Skin of body (tissue), 1 donor: ENCODE measurements at regions not wholly inside any gene's neighbourhood (a gene's known extent, or its start where the extent isn't known, plus 50 kb on each side); places are given as distances from the start of the nearest gene placed in this dataset.
A peak's percentile ranks its signal among the peaks of the same experiment; 100 is the strongest.

Experiments
- DNase-seq: peaks from one replicate; lab custom pipeline; 2025; lab: John Stamatoyannopoulos, UW

DNA sequence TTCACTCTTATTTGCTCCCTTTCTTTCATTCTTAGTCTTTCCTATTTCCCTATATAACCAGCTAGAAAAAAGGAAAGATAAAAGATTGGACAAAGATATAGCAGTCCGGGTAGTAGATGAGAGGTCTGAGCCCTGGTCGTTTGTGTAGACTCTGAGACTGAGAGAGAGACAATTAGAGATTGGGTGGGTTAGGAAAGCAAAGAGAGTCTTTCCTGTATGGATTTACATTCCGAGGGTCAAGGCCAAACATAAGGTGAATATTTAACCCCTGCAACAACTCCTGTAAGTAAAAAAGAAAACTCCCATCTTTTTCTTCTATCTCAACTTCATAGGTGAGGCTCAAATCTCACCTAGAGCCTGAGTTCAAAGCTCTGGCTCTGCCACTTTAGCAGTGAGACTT is 218.0 kb upstream of the FGGY start:
- DNase-seq: no peak

GRCh38 chr1:59079434-59080140 is 217.3 kb upstream of the FGGY start:
- DNase-seq: no peak

DNA sequence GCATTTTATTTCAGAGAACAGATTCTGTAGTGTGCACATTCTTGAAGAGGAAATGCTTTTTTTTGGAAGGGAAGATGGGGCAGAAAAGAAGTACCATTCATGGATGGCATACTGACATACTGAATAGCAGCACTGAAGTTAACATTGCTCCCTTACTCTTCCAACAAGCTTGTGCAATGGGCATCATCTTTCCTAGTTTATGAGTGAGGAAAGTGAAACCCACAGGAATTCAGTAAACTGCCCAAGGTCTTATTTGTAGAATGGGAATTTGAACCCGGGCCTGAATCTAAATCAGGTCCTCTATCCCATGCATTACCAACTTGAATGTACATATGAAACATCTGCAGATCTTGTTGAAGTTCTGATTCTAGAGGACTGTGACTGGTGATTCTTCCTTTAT is 215.7 kb upstream of the FGGY start:
- no peak for DNase-seq

- no peak for DNase-seq
Observed at GRCh38 chr1:59081795-59082194, 215.1 kb upstream of the FGGY start.

DNA sequence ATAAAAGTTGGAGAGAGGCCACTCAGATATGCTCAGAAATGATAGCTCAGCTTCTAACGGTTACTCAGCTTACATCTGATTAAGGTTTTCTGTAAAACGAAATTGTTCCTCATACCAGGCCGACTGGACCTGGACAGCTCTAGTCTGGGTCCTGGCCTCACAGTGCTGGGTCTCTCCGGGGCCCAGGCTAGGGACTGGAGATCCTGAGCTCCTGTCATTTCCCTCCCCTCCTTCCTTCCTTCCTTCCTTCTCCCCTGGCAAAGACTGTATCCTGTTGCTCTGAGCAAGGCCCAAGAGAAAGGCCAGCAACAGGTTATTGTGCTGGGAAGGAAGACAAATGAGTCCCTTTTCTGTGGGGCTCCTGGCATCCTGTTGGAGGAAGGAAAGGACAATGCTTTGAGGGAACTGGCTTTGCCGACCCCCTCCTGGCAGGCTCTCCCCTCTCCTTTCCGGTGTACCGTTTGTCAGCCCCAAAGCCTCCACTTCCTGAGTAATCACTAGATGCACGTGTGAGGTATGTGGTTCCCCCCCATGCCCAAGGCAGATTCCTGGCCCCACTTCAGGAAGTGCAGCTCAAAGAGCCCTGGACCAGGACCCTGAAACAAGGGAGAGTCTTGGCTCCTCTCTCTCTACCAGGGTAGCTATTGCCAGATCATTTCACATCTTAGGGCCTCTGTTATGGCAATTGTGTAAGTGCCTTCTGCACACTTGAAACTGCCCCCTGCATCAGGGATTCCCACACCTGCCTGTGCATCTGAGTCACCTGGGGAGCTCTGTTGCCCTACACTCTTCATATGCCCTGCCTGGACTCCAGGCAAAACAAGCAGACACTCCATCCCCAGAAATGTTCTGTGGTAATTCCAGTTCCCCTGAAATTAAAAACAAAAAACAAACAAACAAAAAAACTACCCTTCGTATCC is 212.7 kb upstream of the FGGY start:
- DNase-seq: peak; percentile 25

- DNase-seq: no peak
Observed at GRCh38 chr1:59085101-59085500, 211.8 kb upstream of the FGGY start.

DNA sequence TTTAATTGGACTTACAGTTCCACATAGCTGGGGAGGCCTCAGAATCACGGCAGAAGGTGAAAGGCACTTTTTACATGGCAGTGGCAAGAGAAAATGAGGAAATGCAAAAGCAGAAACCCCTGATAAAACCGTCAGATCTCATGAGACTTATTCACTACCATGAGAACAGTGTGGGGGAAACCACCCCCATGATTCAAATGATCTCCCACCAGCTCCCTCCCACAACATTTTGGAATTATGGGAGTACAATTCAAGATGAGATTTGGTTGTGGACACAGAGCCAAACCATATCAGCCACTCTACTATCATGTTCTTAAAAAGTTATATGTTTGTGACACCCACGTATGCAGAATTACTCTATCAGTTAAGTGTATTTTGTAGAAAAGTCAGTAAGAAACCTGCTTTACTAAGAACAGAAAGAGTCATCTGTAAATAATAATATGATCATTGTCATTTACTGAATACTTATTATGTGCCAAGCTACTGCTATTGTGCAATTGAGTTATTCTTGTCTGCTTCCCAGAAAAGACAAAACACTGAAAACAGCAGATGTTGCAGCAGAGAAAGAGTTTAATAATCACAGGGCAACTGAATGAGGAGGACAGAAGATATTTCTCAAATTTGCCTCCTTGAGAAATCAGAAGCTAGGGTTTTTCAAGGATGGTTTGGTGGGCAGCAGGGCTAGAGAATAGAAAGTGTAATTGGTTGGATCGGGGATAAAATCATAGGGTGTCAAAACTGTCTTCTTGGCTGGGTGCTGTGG is 207.7 kb upstream of the FGGY start:
- no peak for DNase-seq

- DNase-seq: no peak
Observed at GRCh38 chr1:59089922-59090457, 206.9 kb upstream of the FGGY start.

- no peak for DNase-seq
Observed at GRCh38 chr1:59092126-59092525, 204.8 kb upstream of the FGGY start.

- no peak for DNase-seq
Observed at GRCh38 chr1:59094001-59094400, 202.9 kb upstream of the FGGY start.

DNA sequence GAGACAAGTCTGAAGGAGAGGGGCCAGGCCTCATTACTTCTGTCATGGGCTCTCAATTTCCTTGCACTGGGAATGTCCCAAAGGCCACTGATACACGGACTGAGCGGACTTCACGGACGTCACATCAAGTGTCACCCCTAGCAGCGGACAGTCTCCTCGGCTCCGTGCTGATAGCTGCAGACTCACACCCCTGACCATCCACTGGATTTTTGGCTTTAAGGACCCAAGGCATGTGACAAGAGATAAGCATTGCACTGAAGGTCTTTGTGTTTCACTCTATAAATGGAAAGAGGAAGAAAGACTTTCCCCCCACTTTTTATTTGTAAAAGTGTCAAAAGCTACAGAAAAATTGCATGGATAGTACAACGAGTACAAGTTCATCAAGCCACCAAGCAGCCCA is 200.4 kb upstream of the FGGY start:
- DNase-seq: no peak

GRCh38 chr1:59098655-59099054 is 198.2 kb upstream of the FGGY start:
- DNase-seq: no peak

- DNase-seq: no peak
Observed at GRCh38 chr1:59100708-59101374, 196.1 kb upstream of the FGGY start.

- DNase-seq: no peak
Observed at GRCh38 chr1:59101518-59101917, 195.4 kb upstream of the FGGY start.

DNA sequence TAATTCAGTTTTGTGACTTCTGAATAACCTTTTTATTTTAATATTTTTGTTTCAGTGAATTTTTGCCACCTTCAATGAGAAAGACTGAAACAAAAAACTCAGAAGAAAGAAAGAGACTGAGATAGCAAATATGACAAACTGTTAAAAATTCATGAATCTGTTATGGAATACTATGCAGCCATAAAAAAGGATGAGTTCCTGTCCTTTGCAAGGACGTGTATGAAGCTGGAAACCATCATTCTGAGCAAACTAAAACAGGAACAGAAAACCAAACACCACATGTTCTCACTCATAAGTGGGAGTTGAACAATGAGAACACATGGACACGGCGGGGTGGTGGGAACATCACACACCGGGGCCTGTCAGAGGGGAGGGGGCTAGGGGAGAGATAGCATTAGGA is 193.4 kb upstream of the FGGY start:
- DNase-seq: no peak

DNA sequence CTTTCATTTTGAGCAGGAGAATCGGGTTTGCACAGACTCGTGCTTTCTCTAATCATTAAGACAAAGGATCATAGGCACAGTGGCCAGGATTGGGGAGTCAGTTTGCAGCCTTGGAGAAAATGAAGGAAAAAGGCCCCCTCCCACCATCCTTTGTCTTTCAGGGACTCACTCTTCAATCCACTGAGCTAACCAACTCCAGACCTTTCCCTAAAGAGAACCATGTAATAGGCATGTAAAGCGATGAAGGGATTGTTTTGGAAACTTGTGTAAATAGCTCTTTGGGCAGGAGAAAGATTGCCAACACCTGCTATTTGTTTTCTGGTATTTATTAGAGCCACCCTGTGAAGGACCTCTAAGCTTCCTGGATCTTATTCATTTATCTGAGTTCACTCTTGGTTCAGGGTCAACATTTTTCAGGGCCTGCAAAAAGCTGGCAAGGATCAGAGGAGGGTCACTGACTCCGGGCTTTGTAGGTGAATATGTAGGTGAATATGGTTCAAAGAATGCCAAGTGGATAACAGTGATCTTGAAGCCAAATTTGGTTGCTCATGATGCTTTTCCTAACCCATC is 192.6 kb upstream of the FGGY start:
- no peak for DNase-seq

DNA sequence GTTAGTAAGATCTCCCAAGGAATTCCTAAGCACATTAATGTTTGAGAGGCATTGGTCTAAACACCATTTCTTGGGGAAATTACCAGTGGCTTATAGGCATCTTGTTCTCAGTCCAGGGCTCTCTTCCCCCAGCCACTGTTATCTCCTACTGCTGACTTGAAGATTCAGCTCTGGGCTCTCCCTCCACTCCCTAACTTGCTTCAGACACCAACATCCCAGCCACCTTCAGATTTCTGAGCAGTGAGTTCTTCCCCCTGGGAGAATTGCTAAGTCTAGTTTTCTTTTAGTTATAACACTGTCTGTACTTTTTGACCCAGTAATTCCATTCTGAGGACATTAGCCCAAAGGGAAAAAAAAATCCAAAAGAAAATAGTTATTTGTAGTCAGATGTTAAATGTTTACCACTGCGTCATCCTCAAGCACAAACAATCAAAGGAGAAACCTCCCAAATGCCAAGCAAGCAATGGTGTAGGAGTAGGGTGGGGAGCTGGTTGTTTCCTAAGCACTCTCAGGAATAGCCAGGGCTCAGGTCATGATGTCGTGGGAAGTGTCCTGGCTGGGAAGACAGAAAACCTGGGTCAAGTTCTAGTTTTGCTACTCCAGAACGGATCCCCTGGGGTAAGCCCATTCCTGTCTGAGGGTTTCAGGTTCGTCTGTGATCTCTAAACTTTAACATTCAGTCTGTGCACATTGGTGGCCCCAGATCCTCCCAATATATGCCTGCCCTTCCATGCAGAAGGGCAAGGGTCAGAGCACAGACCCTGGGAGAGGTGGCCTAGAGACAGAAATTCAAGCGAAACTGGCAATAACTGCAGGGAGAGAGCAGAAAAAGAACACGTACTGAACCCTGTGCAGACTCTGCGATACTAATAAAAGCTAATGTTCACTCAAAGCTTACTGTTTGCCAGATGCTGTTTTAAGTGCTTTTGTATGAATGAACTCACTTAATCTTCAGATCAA is 191.1 kb upstream of the FGGY start:
- no peak for DNase-seq

DNA sequence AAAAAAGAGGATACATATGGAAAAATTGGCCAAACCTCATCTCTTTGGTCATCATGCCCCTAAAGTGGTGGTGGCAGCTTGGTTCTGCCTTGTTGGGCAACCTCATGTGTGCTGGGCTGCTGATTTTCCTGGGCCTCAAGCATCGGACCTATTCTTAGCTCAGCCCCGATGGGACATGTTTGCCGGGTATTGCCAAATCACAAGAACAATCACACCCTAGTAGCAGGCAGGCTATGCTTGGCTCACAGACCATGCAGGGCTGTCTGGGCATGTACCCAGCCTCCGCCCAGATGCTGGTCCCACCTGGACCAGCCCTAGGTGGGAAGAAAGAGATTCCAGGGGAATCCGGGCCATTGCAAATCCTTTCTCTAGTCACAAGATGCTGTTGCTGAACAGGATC is 189.4 kb upstream of the FGGY start:
- DNase-seq: no peak

- no peak for DNase-seq
Observed at GRCh38 chr1:59107916-59108315, 189.0 kb upstream of the FGGY start.
